CD14-positive monocyte (primary cell): ENCODE measurements at regions not wholly inside any gene's neighbourhood (a gene's known extent, or its start where the extent isn't known, plus 50 kb on each side); places are given as distances from the start of the nearest gene placed in this dataset.

Experiments
- DNase-seq, 3 donors: peaks; one replicate each; pipeline ENCODE4 v3.0.0-alpha.2; 2011 to 2022
- H2AFZ ChIP-seq: 2 replicates; pipeline ENCODE4 v1.6.0; 2012; ENCODE audit warnings: mild to moderate bottlenecking, low read depth, low read length, inconsistent platforms; ENCODE audit not compliant: insufficient read depth, poor library complexity, severe bottlenecking
- H3K27ac ChIP-seq, 2 donors: 1 replicate in 1 of 2; 2 replicates in 1 of 2; pipeline ENCODE4 v1.5.1; 2012 to 2013; ENCODE audit warnings: low read length in 2 of 2, control low read depth in 1 of 2, inconsistent platforms in 1 of 2, low read depth in 1 of 2, mild to moderate bottlenecking in 1 of 2
- H3K27me3 ChIP-seq, 2 donors: one replicate each; pipeline versions ENCODE4 v1.6.0 to v1.6.1; 2011 to 2013; ENCODE audit warnings: low read length in 2 of 2; ENCODE audit not compliant: control insufficient read depth in 2 of 2, insufficient read depth in 2 of 2
- H3K36me3 ChIP-seq, 2 donors: replicated peaks in 1 of 2; 1 replicate in 1 of 2; 2 replicates in 1 of 2; pipeline versions ENCODE4 v1.5.1 to v1.6.1; 2012 to 2013; ENCODE audit warnings: low read length in 2 of 2, control low read depth in 1 of 2, inconsistent platforms in 1 of 2, mild to moderate bottlenecking in 1 of 2; ENCODE audit not compliant: insufficient read depth in 2 of 2, control insufficient read depth in 1 of 2
- H3K4me1 ChIP-seq, 2 donors: 1 replicate in 1 of 2; 2 replicates in 1 of 2; pipeline versions ENCODE4 v1.5.1 to v1.6.1; 2012 to 2013; ENCODE audit warnings: low read length in 2 of 2, control low read depth in 1 of 2, inconsistent platforms in 1 of 2, mild to moderate bottlenecking in 1 of 2, moderate library complexity in 1 of 2; ENCODE audit not compliant: insufficient read depth in 2 of 2, control insufficient read depth in 1 of 2
- H3K4me2 ChIP-seq: replicated peaks from 2 replicates; pipeline ENCODE3; 2012; ENCODE audit warnings: low read length, moderate library complexity, mild to moderate bottlenecking; ENCODE audit not compliant: poor library complexity, severe bottlenecking; ENCODE audit errors: extremely low read depth
- H3K4me3 ChIP-seq, 3 experiments: fragments of 200-600 bp in 1 of 3; sonication (generic) in 1 of 3; replicated peaks in 1 of 3; 1 replicate in 2 of 3; 2 replicates in 1 of 3; pipeline ENCODE4 v1.5.1; 2011 to 2013; ENCODE audit warnings: low read length in 3 of 3, mild to moderate bottlenecking in 3 of 3, control low read depth in 2 of 3, low read depth in 2 of 3, inconsistent platforms in 1 of 3, moderate library complexity in 1 of 3
- H3K79me2 ChIP-seq: 2 replicates; pipeline ENCODE4 v1.6.0; 2012; ENCODE audit warnings: mild to moderate bottlenecking, control low read depth, inconsistent platforms, low read length, moderate library complexity; ENCODE audit not compliant: insufficient read depth
- H3K9ac ChIP-seq: 2 replicates; pipeline ENCODE4 v1.6.0; 2017; ENCODE audit warnings: low read length, mild to moderate bottlenecking; ENCODE audit not compliant: insufficient read depth, poor library complexity, severe bottlenecking
- H3K9me3 ChIP-seq, 2 donors: replicated peaks in 1 of 2; 1 replicate in 1 of 2; 2 replicates in 1 of 2; pipeline versions ENCODE4 v1.5.1 to v1.6.1; 2012 to 2013; ENCODE audit warnings: low read length in 2 of 2, control low read depth in 1 of 2; ENCODE audit not compliant: control insufficient read depth in 1 of 2, insufficient read depth in 1 of 2
- H4K20me1 ChIP-seq: 2 replicates; pipeline ENCODE4 v1.6.0; 2012; ENCODE audit warnings: mild to moderate bottlenecking, low read length, control low read depth, moderate library complexity; ENCODE audit not compliant: insufficient read depth
- H3K27ac Mint-ChIP-seq, 7 donors: one replicate each; pipeline ENCODE4 v1.8.0; 2020; ENCODE audit warnings: mild to moderate bottlenecking in 7 of 7, mixed read lengths in 7 of 7, moderate library complexity in 6 of 7, inconsistent platforms in 2 of 7
- H3K27me3 Mint-ChIP-seq, 3 donors: one replicate each; pipeline ENCODE4 v1.8.0; 2021 to 2022; ENCODE audit warnings: low read depth in 3 of 3, mild to moderate bottlenecking in 3 of 3, mixed read lengths in 3 of 3, moderate library complexity in 3 of 3, inconsistent platforms in 1 of 3
- H3K36me3 Mint-ChIP-seq, 2 donors: one replicate each; pipeline ENCODE4 v1.8.0; 2020; ENCODE audit warnings: mixed read lengths in 2 of 2, inconsistent platforms in 1 of 2, mild to moderate bottlenecking in 1 of 2
- H3K4me1 Mint-ChIP-seq: one replicate; pipeline ENCODE4 v1.8.0; 2020; ENCODE audit warnings: mild to moderate bottlenecking, mixed read lengths
- H3K4me3 Mint-ChIP-seq, 2 donors: one replicate each; pipeline ENCODE4 v1.8.0; 2020; ENCODE audit warnings: mild to moderate bottlenecking in 2 of 2, mixed read lengths in 2 of 2, moderate library complexity in 1 of 2
- H3K9me3 Mint-ChIP-seq, 7 donors: one replicate each; pipeline ENCODE4 v1.8.0; 2020 to 2022; ENCODE audit warnings: mixed read lengths in 7 of 7, mild to moderate bottlenecking in 6 of 7, moderate library complexity in 6 of 7, inconsistent platforms in 2 of 7
- CTCF ChIP-seq: fragments of 200-600 bp; IDR thresholded peaks from one replicate; pipeline ENCODE4 v1.8.0; 2022; ENCODE audit warnings: antibody characterized with exemption, mild to moderate bottlenecking
- WGBS: methylation state at CpG from one replicate; pipeline ENCODE4 v1.1.5; 2013; ENCODE audit warnings: missing lambda C conversion rate; ENCODE audit not compliant: insufficient coverage; 5-methylcytosine and 5-hydroxymethylcytosine counted together
- intact Hi-C, 2 donors: fragments of 100-400 bp; cut with micrococcal nuclease; formaldehyde crosslinking; loops; one replicate each; pipeline versions ENCODE4 v1.15.0 to v1.15.1; 2023

- Mint-ChIP-seq H3K4me3 (no peak overlapping the region), H3K27me3 (peaks cover 0 to 3% (median 0%) of the 10 kb centered on the region in 3 donors), H3K9me3 (peaks cover 0 to 1% (median 0%) of the 10 kb centered on the region in 7 donors), H3K27ac (no peak overlapping the region), H3K4me1 (peaks cover under 1% of the 10 kb centered on the region), H3K36me3 (no peaks in the 10 kb centered on the region)
- no peak overlapping the region for H3K4me2 ChIP-seq
- no peaks in the 10 kb centered on the region for H3K79me2 ChIP-seq
- TF ChIP-seq CTCF = no peak
- 95% methylated on average over 4 of the region's 4 CpGs for WGBS
- no peaks in the 10 kb centered on the region for H3K9me3 ChIP-seq
- H3K36me3 ChIP-seq = no peaks in the 10 kb centered on the region
- intact Hi-C loops = loop anchor here in 1 of 2 donors (5.0 kb wide), 1 partner anchor 42 kb away; no protein-coding TSS in a partner anchor
- no peaks in the 10 kb centered on the region for H4K20me1 ChIP-seq
- H3K27me3 ChIP-seq = no peaks in the 10 kb centered on the region
- H3K4me3 ChIP-seq = no peak overlapping the region
- H3K27ac ChIP-seq = no peak overlapping the region
- no peak for DNase-seq
- no peaks in the 10 kb centered on the region for H3K4me1 ChIP-seq
- H3K9ac ChIP-seq = no peak overlapping the region
- no peak overlapping the region for H2AFZ ChIP-seq
Measured at GRCh38 chr6:14250573-14250972, 133.0 kb downstream of the CD83 start.

- Mint-ChIP-seq H3K27ac (no peak overlapping the region), H3K9me3 (peaks cover 0 to 1% (median 0%) of the 10 kb centered on the region in 7 donors), H3K4me1 (no peaks in the 10 kb centered on the region), H3K36me3 (no peaks in the 10 kb centered on the region), H3K4me3 (no peak overlapping the region), H3K27me3 (peaks cover 0 to 3% (median 0%) of the 10 kb centered on the region in 3 donors)
- no peak for TF ChIP-seq CTCF
- Histone ChIP-seq H2AFZ (no peak overlapping the region), H3K27ac (no peak overlapping the region), H3K27me3 (no peaks in the 10 kb centered on the region), H3K9ac (no peak overlapping the region), H3K36me3 (no peaks in the 10 kb centered on the region), H3K79me2 (no peaks in the 10 kb centered on the region), H3K4me1 (no peaks in the 10 kb centered on the region), H3K4me3 (no peak overlapping the region), H3K9me3 (no peaks in the 10 kb centered on the region), H4K20me1 (no peaks in the 10 kb centered on the region), H3K4me2 (no peak overlapping the region)
- WGBS = 98% methylated on average over 7 of the region's 10 CpGs
- intact Hi-C loops = loop anchor here in 1 of 2 donors (5.0 kb wide), 1 partner anchor 40 kb away; no protein-coding TSS in a partner anchor
- DNase-seq = no peak
Measured at GRCh38 chr6:14252271-14252850, 134.8 kb downstream of the CD83 start.
